ENCODE measurements at regions not wholly inside any gene's neighbourhood (a gene's known extent, or its start where the extent isn't known, plus 50 kb on each side); places are given as distances from the start of the nearest gene placed in this dataset.

DNA sequence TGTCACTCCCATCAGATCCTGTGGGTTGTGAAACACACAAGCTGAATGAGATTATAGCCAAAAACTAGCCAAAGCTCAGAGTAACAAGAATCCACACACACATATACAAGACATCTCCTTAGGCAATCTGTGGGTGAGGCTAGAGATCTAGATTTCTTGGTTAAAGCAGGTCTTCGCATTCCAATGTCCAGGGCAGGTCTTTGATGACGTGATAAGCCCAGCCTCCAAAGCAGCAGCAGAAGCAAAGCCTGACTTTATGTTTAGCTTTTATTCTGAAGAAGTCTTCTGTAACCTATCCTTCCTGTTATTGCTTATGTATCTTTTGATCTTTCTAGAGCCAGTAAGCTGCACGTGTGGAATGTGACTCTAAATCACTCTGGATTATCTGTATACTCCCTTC lies 199.1 kb upstream of the SLC30A5 start:
- TF ChIP-seq CTCF (IDR thresholded peaks at IDR 0.05; ENCODE audit: insufficient read depth, low read depth, low read length): no peak
- Histone ChIP-seq H3K4me3 (ENCODE audit: low read depth, low read length) (no peak overlapping the region), H3K27me3 (ENCODE audit: control insufficient read depth, insufficient read depth, low read length) (no peaks in the 10 kb centered on the region), H3K36me3 (ENCODE audit: control insufficient read depth, insufficient read depth, low read length) (no peaks in the 10 kb centered on the region)
- DNase-seq (ENCODE audit: low read depth): no peak
- ChIA-PET POLR2A (no interaction called here), CTCF (no interaction called here)

GRCh38 chr5:68898951-68899471 lies 194.8 kb upstream of the SLC30A5 start:
- H3K36me3 ChIP-seq (ENCODE audit: control insufficient read depth, insufficient read depth, low read length): no peaks in the 10 kb centered on the region
- ChIA-PET CTCF (no interaction called here), POLR2A (no interaction called here)
- no peak overlapping the region for H3K4me3 ChIP-seq (ENCODE audit: low read depth, low read length)
- DNase-seq (ENCODE audit: low read depth): peak; percentile 55
- no peak for TF ChIP-seq CTCF (IDR thresholded peaks at IDR 0.05; ENCODE audit: insufficient read depth, low read depth, low read length)
- H3K27me3 ChIP-seq (ENCODE audit: control insufficient read depth, insufficient read depth, low read length): no peaks in the 10 kb centered on the region

DNA sequence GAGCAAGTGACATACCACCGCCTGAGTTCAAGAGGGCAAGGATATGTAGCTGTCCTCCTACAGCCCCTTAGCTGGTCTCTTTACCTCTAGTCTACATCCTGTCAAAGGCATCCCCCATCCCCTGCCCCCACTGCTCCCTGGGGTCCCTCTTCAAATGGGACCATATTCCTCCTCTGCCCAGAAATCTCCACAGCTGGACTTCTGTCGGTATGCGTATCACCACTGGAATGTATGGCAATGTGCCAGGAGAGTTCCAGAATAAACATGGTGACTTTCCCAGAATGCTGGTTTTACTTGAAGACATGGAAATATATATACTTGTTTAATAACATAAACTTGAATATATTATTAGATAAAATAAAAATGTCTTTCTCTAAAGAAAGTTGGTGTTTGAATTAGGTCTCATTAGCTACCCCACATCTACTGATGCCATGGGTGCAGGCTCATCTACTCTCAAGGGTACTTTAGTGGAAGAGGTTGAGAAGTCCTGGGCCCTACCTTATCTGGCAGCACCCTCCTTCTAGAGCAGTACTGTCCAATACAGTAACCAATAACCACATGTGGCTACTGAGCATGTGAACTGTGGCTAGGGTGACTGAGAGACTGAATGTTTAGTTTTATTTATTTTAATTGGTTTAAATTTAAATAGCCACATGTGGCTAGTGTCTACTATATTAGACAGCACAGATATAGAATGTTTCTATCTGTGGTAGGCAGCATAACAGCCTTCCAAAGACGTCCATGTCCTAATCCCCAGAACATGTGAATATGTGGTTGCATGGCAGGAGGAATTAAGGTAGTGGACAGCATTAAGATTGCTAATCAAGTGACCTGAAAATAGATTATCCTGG lies 181.7 kb upstream of the SLC30A5 start:
- DNase-seq (ENCODE audit: low read depth): peak; percentile 20
- Histone ChIP-seq H3K4me3 (ENCODE audit: low read depth, low read length) (no peak overlapping the region), H3K27me3 (ENCODE audit: control insufficient read depth, insufficient read depth, low read length) (no peaks in the 10 kb centered on the region), H3K36me3 (ENCODE audit: control insufficient read depth, insufficient read depth, low read length) (no peaks in the 10 kb centered on the region)
- POLR2A ChIA-PET: no interaction called here
- CTCF ChIA-PET: no interaction called here
- TF ChIP-seq CTCF (IDR thresholded peaks at IDR 0.05; ENCODE audit: insufficient read depth, low read depth, low read length): no peak

GRCh38 chr5:68915079-68915478 lies 178.7 kb upstream of the SLC30A5 start:
- Histone ChIP-seq H3K27me3 (ENCODE audit: control insufficient read depth, insufficient read depth, low read length) (no peaks in the 10 kb centered on the region), H3K36me3 (ENCODE audit: control insufficient read depth, insufficient read depth, low read length) (no peaks in the 10 kb centered on the region), H3K4me3 (ENCODE audit: low read depth, low read length) (no peak overlapping the region)
- CTCF ChIA-PET: no interaction called here
- POLR2A ChIA-PET: no interaction called here
- no peak for TF ChIP-seq CTCF (IDR thresholded peaks at IDR 0.05; ENCODE audit: insufficient read depth, low read depth, low read length)
- DNase-seq (ENCODE audit: low read depth): no peak

- H3K27me3 ChIP-seq (ENCODE audit: control insufficient read depth, insufficient read depth, low read length): no peaks in the 10 kb centered on the region
- no peaks in the 10 kb centered on the region for H3K36me3 ChIP-seq (ENCODE audit: control insufficient read depth, insufficient read depth, low read length)
- DNase-seq (ENCODE audit: low read depth): no peak
- no peak overlapping the region for H3K4me3 ChIP-seq (ENCODE audit: low read depth, low read length)
- ChIA-PET CTCF (no interaction called here), POLR2A (no interaction called here)
- TF ChIP-seq CTCF (IDR thresholded peaks at IDR 0.05; ENCODE audit: insufficient read depth, low read depth, low read length): no peak
Observed at GRCh38 chr5:68918306-68918705, 175.5 kb upstream of the SLC30A5 start.

Measured in BJ (cell line).